HG03575 (cell line): ENCODE measurements at regions not wholly inside any gene's neighbourhood (a gene's known extent, or its start where the extent isn't known, plus 50 kb on each side); places are given as distances from the start of the nearest gene placed in this dataset.

Experiments used
- ATAC-seq: cut with Tn5 transposase; IDR thresholded peaks from one replicate; pipeline ENCODE4 v1.9.1; 2021; ENCODE audit not compliant: unreplicated experiment, insufficient number of reproducible peaks, low FRiP score; ENCODE audit errors: extremely low read depth

GRCh38 chr12:68445824-68446223 is 113.7 kb upstream of the MDM1 start:
- no peak for ATAC-seq

- ATAC-seq = no peak
Observed at GRCh38 chr12:68446384-68446783, 114.2 kb upstream of the MDM1 start.

GRCh38 chr12:68446901-68447796 is 115.0 kb upstream of the MDM1 start:
- no peak for ATAC-seq

- ATAC-seq = no peak
Observed at GRCh38 chr12:68447797-68448260, 115.7 kb upstream of the MDM1 start.

- no peak for ATAC-seq
Observed at GRCh38 chr12:68449196-68449595, 117.0 kb upstream of the MDM1 start.

GRCh38 chr12:68450947-68451260 is 118.7 kb upstream of the MDM1 start:
- ATAC-seq = peak; percentile 32

- ATAC-seq = peak; percentile 60
Observed at GRCh38 chr12:68451261-68452077, 119.3 kb upstream of the MDM1 start.

GRCh38 chr12:68452078-68452715 is 120.0 kb upstream of the MDM1 start:
- ATAC-seq = no peak

GRCh38 chr12:68453278-68453677 is 121.1 kb upstream of the MDM1 start:
- no peak for ATAC-seq

- ATAC-seq = no peak
Observed at GRCh38 chr12:68453876-68454275, 121.7 kb upstream of the MDM1 start.

GRCh38 chr12:68454892-68455291 is 122.7 kb upstream of the MDM1 start:
- no peak for ATAC-seq

GRCh38 chr12:68455691-68456345 is 123.7 kb upstream of the MDM1 start:
- no peak for ATAC-seq

GRCh38 chr12:68458866-68459265 is 126.7 kb upstream of the MDM1 start:
- ATAC-seq = no peak

- ATAC-seq = no peak
Observed at GRCh38 chr12:68460236-68460635, 128.1 kb upstream of the MDM1 start.

GRCh38 chr12:68461645-68462044 is 129.5 kb upstream of the MDM1 start:
- no peak for ATAC-seq

- ATAC-seq = no peak
Observed at GRCh38 chr12:68462803-68463202, 130.6 kb upstream of the MDM1 start.

- ATAC-seq = no peak
Observed at GRCh38 chr12:68465227-68465626, 133.1 kb upstream of the MDM1 start.

- no peak for ATAC-seq
Observed at GRCh38 chr12:68467514-68467913, 135.4 kb upstream of the MDM1 start.

GRCh38 chr12:68468036-68468435 is 135.9 kb upstream of the MDM1 start:
- no peak for ATAC-seq
